NCI-H1436 treated with DMSO at 0.1 percent for 48 hours (cell line): ENCODE measurements at regions not wholly inside any gene's neighbourhood (a gene's known extent, or its start where the extent isn't known, plus 50 kb on each side); places are given as distances from the start of the nearest gene placed in this dataset.
"Not testable (repeated sequence)": the region's sequence is repeated elsewhere in the genome, so short reads cannot be mapped to it uniquely, and the experiment has no call there.

Source experiments
- DNase-seq: peaks from one replicate; lab custom pipeline; 2025; lab: John Stamatoyannopoulos, UW

- DNase-seq = no peak
Measured at GRCh38 chr7:115354925-115355324, 433.0 kb downstream of the MDFIC start.

GRCh38 chr7:115352375-115352774 lies 430.5 kb downstream of the MDFIC start:
- DNase-seq = no peak

- DNase-seq = no peak
Measured at GRCh38 chr7:115350764-115351163, 428.9 kb downstream of the MDFIC start.

- no peak for DNase-seq
Measured at GRCh38 chr7:115349635-115350034, 427.7 kb downstream of the MDFIC start.

GRCh38 chr7:115346685-115347084 lies 424.8 kb downstream of the MDFIC start:
- DNase-seq = no peak

- DNase-seq = no peak
Measured at GRCh38 chr7:115340828-115341227, 418.9 kb downstream of the MDFIC start.

GRCh38 chr7:115338016-115338415 lies 416.1 kb downstream of the MDFIC start:
- no peak for DNase-seq

- DNase-seq = no peak
Measured at GRCh38 chr7:115332691-115333090, 410.8 kb downstream of the MDFIC start.

GRCh38 chr7:115329006-115329405 lies 407.1 kb downstream of the MDFIC start:
- DNase-seq = no peak

GRCh38 chr7:115328018-115328417 lies 406.1 kb downstream of the MDFIC start:
- no peak for DNase-seq

GRCh38 chr7:115327326-115327725 lies 405.4 kb downstream of the MDFIC start:
- no peak for DNase-seq

- no peak for DNase-seq
Measured at GRCh38 chr7:115319541-115319940, 397.6 kb downstream of the MDFIC start.

GRCh38 chr7:115310316-115310715 lies 388.4 kb downstream of the MDFIC start:
- DNase-seq = not testable (repeated sequence)

GRCh38 chr7:115306586-115306985 lies 384.7 kb downstream of the MDFIC start:
- DNase-seq = no peak

- DNase-seq = no peak
Measured at GRCh38 chr7:115300231-115300870, 378.5 kb downstream of the MDFIC start.

GRCh38 chr7:115299397-115300037 lies 377.6 kb downstream of the MDFIC start:
- no peak for DNase-seq

- no peak for DNase-seq
Measured at GRCh38 chr7:115297656-115298055, 375.8 kb downstream of the MDFIC start.

- no peak for DNase-seq
Measured at GRCh38 chr7:115293628-115294240, 371.8 kb downstream of the MDFIC start.

GRCh38 chr7:115292381-115292780 lies 370.5 kb downstream of the MDFIC start:
- no peak for DNase-seq

- no peak for DNase-seq
Measured at GRCh38 chr7:115289971-115290370, 368.1 kb downstream of the MDFIC start.

- DNase-seq = no peak
Measured at GRCh38 chr7:115276791-115277190, 354.9 kb downstream of the MDFIC start.

- not testable (repeated sequence) for DNase-seq
Measured at GRCh38 chr7:115273855-115274254, 352.0 kb downstream of the MDFIC start.

- DNase-seq = no peak
Measured at GRCh38 chr7:115273139-115273772, 351.4 kb downstream of the MDFIC start.
